ENCODE measurements at regions not wholly inside any gene's neighbourhood (a gene's known extent, or its start where the extent isn't known, plus 50 kb on each side); places are given as distances from the start of the nearest gene placed in this dataset.

DNA sequence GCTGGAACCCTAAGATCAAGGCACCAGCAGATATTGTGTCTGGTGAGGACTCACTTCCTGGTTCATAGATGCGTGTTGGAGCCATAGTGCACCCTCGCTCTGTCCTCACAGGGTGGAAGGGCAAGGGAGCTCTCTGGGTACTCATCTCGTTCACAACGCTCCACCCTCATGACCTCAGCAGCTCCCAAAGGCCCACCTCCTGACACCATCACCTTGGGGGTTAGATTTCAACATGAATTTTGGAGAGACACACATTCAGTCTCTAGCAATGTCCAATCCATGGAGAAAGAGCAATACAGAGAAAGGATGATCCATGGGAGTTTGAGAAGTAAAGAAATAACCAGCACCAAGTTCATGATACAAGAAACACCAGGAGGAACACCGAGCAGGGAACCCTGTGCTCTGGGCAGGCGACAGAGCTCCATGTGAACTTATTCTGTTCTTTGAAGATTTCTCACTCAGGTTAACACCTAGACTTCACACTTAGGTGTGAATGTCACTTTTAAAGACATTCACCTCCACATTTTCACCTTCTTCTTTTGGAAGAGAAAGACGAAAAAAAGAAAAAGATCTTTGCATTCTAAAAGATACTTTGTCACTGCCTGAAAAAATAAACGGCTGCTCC lies 171.8 kb upstream of the FAM9B start:
- H3K4me3 ChIP-seq (ENCODE audit: low read depth, low read length) = no peak overlapping the region
- TF ChIP-seq, protein P1, sequence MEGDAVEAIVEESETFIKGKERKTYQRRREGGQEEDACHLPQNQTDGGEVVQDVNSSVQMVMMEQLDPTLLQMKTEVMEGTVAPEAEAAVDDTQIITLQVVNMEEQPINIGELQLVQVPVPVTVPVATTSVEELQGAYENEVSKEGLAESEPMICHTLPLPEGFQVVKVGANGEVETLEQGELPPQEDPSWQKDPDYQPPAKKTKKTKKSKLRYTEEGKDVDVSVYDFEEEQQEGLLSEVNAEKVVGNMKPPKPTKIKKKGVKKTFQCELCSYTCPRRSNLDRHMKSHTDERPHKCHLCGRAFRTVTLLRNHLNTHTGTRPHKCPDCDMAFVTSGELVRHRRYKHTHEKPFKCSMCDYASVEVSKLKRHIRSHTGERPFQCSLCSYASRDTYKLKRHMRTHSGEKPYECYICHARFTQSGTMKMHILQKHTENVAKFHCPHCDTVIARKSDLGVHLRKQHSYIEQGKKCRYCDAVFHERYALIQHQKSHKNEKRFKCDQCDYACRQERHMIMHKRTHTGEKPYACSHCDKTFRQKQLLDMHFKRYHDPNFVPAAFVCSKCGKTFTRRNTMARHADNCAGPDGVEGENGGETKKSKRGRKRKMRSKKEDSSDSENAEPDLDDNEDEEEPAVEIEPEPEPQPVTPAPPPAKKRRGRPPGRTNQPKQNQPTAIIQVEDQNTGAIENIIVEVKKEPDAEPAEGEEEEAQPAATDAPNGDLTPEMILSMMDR (IDR thresholded peaks at IDR 0.05; ENCODE audit: borderline replicate concordance, insufficient read depth, low read depth, low read length) = no peak

DNA sequence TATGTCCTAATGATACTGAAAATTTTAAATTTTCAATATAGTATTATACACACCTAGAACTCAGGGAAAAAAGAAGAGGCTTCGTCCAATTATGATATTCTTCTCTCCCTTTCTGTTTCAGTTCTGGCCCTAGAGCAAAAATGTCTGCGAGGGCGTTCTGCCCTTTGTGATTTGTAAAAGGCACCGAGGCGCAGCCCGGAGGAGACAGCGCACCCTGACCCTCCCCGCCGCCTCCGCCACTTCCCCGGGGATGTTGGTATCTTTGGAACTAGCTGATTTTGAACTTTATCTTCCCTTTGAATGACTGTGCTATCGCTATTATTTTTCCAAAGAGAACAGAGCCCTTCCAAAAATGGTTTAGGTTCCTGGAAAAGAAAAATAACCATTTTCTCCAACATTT lies 173.2 kb upstream of the FAM9B start:
- TF ChIP-seq, protein P1 (IDR thresholded peaks at IDR 0.05; ENCODE audit: borderline replicate concordance, insufficient read depth, low read depth, low read length) = no peak
- H3K4me3 ChIP-seq (ENCODE audit: low read depth, low read length) = no peak overlapping the region

DNA sequence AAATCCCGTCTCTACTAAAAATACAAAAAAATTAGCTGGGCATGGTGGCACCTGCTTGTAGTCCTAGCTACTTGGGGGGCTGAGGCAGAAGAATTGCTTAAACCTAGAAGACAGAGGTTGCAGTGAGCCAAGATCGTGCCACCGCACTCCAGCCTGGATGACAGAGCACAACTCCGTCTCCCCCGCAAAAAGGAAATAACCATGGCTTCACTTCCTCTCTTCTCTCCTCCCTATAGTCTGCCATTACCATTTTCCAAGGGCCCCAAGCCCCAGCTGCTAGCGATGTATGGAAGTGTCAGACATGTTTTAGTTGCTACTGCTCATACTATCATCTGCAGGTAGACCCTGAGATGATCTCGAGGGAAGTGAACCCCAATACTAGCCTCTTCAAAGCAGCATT lies 177.3 kb upstream of the FAM9B start:
- TF ChIP-seq, protein P1 (IDR thresholded peaks at IDR 0.05; ENCODE audit: borderline replicate concordance, insufficient read depth, low read depth, low read length) = no peak
- H3K4me3 ChIP-seq (ENCODE audit: low read depth, low read length) = no peak overlapping the region

DNA sequence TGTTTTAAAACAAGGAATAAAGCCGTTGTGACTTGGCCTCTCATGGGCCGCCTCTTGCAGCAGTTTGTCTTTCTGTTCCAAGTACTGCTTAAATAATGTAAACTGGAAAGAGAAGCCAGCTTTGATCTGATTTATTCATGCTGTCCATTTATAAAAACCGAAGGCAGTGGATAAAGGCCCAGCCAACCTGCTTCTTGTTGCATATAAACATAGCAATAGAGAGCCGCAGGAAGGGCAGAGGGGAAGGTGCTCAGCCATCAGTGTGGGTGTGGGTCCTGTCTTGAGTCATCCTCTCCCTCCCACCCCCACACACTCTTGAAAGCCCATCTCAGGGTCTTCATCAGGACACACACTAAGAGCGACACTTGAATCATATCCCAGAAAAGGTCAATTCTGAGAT lies 187.9 kb upstream of the FAM9B start:
- TF ChIP-seq, protein P1 (IDR thresholded peaks at IDR 0.05; ENCODE audit: borderline replicate concordance, insufficient read depth, low read depth, low read length) = no peak
- H3K4me3 ChIP-seq (ENCODE audit: low read depth, low read length) = no peak overlapping the region

DNA sequence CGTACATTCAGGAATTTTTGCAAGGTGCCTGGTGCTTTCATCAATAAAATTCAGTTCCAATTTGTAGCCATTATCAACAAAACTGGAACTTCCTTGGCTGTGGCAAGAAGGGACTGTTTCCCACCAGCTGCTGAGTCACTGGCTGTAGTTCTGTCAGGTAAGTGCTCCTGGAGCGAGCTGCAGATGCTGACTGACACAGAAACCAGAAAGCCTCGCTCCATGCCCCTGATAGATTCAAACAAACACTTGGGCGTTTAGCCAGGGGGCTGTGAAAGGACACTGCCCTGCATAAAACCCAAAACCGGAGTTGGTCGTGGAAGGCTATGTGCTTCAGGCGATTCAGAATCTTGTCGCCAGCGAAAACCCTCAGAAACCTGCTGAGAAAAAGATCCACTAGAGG lies 188.4 kb upstream of the FAM9B start:
- TF ChIP-seq, protein P1 (IDR thresholded peaks at IDR 0.05; ENCODE audit: borderline replicate concordance, insufficient read depth, low read depth, low read length) = no peak
- no peak overlapping the region for H3K4me3 ChIP-seq (ENCODE audit: low read depth, low read length)

DNA sequence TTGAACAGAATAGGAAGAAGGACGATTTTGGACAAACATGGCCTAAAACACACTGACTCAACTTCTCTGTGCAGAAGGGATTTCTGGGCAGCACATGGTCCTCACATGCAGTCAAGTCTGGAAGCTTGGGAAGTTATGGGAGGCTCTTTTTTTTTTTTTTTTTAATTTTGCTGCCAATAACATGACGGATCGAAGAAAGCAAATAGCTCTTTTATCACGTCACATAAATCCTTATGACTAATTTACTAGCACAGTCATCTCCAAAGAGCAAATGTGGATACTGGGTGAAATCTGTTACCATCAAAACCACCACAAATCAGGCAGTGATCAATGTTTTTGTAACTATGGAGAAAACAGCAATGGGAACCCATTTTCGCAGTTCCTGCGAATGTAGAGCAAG lies 193.3 kb upstream of the FAM9B start:
- TF ChIP-seq, protein P1 (IDR thresholded peaks at IDR 0.05; ENCODE audit: borderline replicate concordance, insufficient read depth, low read depth, low read length) = no peak
- no peak overlapping the region for H3K4me3 ChIP-seq (ENCODE audit: low read depth, low read length)

DNA sequence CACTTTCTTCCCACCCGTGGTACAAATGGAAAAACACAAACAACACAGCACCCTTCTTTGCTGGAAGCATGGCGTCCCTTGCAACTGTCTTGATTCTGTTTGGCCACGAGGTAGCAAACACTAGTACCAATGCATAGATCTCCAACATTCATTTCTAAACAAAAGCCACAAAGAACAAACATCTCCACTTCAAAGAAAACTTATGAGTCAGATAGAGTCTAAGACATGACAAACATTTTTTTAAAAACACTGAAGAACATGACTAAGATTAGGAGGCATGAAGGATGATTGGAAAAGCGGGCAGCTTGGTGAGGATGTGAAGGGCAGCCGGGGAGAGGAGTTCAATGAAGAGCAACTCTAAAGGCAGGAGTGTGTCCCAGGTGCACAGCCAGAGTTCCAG lies 197.6 kb upstream of the FAM9B start:
- no peak overlapping the region for H3K4me3 ChIP-seq (ENCODE audit: low read depth, low read length)
- TF ChIP-seq, protein P1 (IDR thresholded peaks at IDR 0.05; ENCODE audit: borderline replicate concordance, insufficient read depth, low read depth, low read length) = no peak

Measured in GM12875 (cell line).